HL-60 (cell line): ENCODE measurements at regions not wholly inside any gene's neighbourhood (a gene's known extent, or its start where the extent isn't known, plus 50 kb on each side); places are given as distances from the start of the nearest gene placed in this dataset.

Source experiments
- POLR2AphosphoS5 ChIP-seq: IDR thresholded peaks from 2 replicates; pipeline ENCODE4 v1.6.1; 2012; ENCODE audit warnings: low read depth
- TF ChIP-seq, protein P1 (sequence below): IDR thresholded peaks from one replicate; pipeline ENCODE4 v1.5.1; 2011; ENCODE audit warnings: low read length, control low read depth, inconsistent platforms; ENCODE audit not compliant: insufficient read depth

DNA sequence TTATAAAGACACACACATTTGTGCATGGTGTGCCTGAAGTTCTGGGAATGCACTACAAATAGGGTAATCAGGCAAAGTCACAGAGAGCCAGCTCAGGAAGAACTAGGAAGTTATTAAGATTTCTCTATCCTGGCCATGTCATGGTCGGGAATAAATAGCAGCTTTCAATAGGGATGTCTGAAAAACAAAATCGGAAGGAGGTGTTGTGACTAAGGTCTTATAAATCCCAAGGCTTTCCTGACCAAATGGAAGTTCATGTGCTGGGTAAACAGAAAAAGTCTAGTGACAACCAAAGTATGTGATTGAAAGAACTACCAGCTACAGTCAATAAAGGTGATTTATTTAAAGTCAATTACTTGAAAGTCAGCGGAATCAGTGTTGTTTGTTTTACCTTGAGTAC is 262.5 kb upstream of the HS3ST1 start:
- TF ChIP-seq, protein P1, sequence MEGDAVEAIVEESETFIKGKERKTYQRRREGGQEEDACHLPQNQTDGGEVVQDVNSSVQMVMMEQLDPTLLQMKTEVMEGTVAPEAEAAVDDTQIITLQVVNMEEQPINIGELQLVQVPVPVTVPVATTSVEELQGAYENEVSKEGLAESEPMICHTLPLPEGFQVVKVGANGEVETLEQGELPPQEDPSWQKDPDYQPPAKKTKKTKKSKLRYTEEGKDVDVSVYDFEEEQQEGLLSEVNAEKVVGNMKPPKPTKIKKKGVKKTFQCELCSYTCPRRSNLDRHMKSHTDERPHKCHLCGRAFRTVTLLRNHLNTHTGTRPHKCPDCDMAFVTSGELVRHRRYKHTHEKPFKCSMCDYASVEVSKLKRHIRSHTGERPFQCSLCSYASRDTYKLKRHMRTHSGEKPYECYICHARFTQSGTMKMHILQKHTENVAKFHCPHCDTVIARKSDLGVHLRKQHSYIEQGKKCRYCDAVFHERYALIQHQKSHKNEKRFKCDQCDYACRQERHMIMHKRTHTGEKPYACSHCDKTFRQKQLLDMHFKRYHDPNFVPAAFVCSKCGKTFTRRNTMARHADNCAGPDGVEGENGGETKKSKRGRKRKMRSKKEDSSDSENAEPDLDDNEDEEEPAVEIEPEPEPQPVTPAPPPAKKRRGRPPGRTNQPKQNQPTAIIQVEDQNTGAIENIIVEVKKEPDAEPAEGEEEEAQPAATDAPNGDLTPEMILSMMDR, result no peak
- no peak for TF ChIP-seq POLR2AphosphoS5
